ENCODE measurements at regions not wholly inside any gene's neighbourhood (a gene's known extent, or its start where the extent isn't known, plus 50 kb on each side); places are given as distances from the start of the nearest gene placed in this dataset.
"Not testable (repeated sequence)": the region's sequence is repeated elsewhere in the genome, so short reads cannot be mapped to it uniquely, and the experiment has no call there.

DNA sequence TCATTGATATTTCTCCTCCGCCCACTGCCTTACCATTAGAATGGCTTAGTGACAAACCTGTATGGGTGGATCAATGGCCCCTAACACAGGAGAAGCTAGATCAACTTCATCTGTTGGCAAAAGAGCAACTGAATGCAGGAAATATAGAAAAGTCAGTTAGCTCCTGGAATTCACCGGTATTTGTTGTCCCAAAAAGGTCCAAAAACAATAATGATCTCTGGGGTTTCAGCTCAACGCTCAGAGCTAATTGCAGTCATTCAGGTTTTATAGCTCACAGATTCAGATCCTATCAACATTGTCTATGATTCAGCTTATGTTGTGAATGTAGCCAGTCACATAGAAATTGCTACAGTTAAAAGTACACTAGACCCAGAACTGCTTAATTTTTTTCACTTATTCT is 124.0 kb upstream of the ZCCHC13 start:
- no peak for DNase-seq (ENCODE audit: low read depth)

DNA sequence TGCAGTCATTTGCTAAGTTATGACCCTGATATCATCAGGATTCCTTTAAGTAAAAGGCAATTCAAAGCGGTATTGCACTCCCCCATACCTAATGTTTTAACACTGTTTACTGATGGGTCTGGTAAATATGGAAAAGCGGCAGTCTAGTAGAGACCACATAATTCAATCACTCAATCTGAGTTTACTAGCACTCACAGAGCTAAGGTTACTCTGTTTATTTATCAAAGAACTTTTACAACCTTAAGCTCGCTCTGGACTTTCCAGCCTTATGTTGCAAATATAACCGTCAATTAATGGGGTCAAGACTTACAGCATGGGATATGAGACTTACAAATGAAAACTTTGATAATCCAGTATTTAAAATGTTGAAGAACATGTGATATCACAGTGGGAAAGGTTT is 124.5 kb upstream of the ZCCHC13 start:
- no peak for DNase-seq (ENCODE audit: low read depth)

DNA sequence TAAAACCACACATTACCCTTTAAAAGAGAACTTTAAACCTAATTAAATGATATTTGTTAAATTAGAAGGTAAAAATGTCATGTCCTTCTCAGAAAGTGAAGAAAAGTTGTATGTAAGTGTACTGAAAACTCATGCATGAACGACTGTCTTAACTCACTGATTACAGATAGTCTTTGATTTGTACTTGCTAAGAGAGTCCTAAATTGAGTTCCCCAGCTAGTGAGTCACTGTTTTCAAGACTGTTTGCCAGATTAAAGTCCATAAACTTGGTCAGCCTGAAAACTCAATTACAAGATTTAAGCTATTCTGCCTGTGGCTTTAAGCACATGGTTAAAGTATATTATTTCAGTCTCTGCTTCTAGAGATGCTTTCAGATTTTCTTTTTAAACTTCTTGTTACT is 124.9 kb upstream of the ZCCHC13 start:
- DNase-seq (ENCODE audit: low read depth) = no peak

DNA sequence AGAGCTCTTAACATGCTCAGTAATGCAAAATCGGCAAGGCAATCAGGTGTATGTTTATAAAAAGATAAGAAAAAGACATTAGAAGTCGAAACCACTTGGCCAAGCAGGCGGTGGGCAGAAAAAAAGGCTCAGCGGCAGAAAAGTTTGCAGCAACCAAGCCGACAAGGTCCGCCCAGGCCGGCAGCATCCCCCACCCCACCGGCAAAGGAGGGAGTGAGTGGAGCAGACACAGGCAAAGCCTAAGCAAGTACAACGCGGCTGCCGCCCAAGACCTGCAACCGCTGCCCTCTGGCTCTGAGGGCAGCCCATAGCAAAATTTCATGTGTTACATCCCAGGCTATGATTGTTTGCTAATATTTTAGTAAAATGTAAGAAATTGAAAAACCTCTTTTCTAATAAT is 125.4 kb upstream of the ZCCHC13 start:
- DNase-seq (ENCODE audit: low read depth) = no peak

DNA sequence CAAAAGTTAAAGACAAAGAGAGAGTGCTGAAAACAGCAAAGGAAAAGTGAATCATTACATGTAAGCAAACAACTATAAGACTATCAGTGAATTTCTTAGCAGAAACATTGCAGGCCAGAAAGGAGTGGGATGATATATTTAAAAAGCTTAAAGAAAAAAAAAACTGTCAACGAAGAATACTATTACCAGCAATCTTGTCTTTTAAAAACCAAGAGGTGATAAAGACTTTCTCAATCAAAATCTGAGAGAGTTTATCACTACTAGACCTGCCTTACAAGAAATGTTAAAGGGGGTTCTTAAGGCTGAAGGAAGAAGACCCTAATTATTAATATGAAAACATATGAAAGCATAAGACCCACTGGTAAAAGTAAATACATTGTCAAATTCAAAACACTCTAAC is 132.5 kb upstream of the ZCCHC13 start:
- DNase-seq (ENCODE audit: low read depth) = no peak

DNA sequence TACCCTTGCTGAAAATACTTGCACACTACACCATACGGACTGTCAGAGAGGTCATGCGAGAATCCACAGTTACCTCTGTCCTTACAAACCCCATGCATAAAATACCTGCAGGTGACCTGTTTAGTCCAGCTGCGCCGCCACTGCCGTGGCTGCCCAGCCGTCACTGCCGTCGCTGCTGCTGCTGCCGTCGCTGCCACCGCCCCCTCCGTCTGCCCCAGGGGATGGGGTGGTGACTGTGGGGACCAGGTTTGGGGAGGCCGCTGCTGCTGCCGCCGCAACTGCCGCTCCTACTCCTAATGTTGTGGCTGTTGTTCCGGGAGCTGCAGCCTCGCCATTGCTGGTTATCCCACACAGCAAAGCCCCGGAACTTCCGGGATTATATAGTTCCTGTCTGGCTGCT is 141.8 kb upstream of the ZCCHC13 start:
- DNase-seq (ENCODE audit: low read depth) = no peak

DNA sequence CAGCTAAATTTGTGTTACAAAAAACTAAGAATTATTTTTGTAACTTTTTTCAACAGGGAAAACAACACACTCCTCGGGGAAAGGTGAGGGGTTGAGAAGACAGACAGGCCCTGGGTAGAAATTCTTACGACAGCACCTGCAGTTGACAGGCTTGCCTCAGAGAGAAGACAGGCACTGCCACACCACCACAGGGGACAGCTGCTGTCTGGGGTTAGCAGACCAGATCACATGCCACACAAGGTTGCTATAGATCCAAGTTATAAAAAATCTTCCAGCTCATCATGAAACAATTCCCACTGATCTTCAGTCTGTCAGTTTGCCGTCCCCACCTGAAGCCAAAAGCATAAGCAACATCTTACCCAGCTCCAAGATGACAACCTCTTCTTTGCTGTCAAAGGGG is 143.2 kb upstream of the ZCCHC13 start:
- DNase-seq (ENCODE audit: low read depth) = no peak

DNA sequence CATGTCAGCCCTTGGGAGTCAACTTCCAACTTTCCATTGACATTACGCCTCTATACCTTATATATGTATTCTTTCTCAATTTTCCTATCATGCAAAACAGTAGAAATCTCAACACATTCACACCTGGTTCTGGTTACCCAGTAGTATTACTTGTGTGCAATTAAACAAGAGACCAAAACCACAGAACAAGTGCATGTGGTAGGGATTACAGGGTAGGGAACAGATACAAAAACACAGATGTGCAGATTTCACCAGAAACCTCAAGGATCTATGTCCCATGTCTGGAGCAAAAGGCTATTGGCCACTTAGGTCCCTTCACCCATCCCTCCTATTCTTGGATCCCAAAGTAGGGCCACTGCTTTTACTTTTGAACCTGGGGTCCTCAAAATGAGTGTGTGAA is 143.6 kb upstream of the ZCCHC13 start:
- DNase-seq (ENCODE audit: low read depth) = no peak

DNA sequence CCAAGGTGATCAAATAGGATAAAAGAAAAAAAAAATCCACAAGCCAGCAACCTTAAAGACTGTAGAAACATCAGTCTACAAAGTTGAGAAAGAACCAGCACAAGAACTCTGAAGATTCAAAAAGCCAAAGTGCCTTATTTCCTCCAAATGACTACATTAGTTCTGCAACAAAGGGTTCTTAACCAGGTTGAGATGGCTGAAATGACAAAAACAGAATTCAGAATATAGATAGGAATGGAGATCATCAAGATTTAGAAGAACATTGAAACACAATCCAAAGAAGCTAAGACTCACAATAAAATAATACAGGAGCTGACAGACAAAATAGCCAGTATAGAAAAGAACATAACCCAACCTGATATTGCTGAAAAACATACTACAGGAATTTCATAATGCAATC is 156.5 kb upstream of the ZCCHC13 start:
- no peak for DNase-seq (ENCODE audit: low read depth)

DNA sequence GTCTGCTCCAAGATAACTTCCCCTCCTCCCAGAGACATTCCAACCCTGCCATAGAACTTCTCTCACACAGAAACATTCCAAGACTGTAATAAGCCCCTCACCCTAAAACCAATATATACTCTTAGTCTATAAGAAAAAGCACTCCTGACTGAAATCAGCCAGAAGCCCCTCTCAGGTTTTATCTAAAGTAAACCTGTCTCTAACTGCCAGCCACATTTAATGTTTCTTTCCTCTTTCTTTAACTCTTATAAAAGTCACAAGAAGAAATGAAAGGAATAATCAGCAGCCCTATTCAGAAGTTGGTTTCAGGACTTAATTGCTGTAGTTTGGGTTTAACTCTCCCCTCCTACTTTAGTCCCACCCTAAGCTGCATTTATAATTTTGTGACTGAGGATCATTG is 165.0 kb upstream of the ZCCHC13 start:
- DNase-seq (ENCODE audit: low read depth) = no peak

DNA sequence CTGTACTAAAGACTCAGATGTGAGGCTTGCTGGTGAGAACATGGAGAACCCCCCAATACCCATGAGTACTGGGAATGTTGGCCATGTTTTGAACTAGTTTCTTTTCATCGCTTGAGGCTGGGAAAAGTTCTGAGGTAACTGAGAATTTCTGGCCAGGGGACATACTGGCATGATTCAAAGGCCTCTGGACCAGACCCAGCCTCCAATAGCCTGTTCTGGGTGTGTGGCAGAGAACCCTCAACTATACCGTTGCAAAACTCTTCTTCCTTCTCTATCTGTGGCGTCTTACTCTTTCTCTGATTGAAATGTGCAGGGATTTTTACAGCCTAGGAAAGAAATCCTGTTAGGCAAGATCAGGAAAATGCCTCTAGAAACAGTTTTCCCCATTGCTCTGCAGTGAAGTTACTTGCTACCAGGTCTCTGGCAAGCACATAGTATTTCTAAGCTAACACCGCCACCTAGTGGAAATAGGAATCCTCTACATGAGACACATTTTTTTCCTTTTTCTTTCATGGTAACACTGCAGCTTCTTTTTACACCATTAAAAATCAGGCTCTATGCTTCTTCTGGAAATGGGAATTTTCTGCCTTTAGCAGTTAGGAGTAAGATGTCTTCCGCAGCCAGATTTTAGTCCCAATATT is 170.7 kb upstream of the ZCCHC13 start:
- no peak for DNase-seq (ENCODE audit: low read depth)

DNA sequence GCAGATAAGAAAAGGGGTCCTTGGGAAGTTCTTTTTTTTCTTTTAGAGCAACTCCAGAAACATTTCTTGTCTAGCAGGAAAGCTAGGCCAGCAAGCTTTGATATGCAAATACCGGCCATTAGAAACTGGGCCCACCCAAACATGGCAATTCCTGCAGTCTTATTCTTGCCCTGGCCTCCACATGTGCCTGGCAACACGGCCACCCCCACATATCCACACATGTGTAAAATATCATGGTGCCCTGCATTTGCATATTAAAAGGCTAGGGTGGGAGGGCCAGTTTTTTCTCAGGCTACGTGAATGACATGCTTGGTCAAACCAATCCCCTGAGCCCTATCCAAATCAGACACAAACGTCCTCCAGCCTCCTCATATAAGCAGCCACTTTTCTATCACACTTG is 171.7 kb upstream of the ZCCHC13 start:
- DNase-seq (ENCODE audit: low read depth) = no peak

DNA sequence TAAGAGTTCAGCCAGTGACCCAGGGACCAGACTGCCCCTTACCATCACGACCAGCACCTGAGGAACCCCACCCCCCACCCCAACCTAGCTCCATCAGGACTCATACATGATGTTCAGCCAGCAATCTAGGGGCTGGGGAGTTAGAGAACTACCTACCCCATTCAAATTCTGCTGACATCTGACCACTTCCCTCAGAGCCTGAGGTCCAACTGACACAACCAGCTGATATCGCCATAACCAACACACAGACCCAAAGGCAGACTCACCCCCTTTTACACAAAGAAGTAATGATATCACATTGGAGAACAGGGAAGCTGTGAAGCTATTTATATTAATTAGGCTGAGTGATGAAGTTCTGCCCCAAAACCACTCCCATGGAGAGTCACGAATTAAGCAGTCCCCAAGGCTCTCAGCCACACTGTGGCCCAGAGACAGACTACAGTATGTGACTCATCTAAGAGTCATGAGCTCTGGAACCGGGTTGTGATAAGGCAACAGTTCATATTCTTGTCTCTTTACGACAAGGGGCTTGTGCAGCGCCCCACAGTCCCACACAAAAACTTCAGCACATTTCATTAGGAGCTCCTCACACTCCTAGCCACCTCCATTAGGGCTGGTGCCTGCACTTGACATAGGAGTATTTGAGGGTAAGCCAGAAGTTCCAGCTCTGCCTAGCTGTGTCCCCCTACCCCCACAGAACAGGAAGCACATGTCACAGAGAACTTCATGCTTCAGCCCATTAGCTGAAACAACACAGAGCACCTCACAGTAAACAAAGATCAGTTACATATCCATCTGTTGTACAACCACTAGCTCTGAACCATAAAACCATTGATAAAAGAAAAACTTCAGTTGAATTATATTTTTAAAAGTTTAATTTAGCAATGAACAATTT is 184.7 kb upstream of the ZCCHC13 start:
- DNase-seq (ENCODE audit: low read depth) = no peak

DNA sequence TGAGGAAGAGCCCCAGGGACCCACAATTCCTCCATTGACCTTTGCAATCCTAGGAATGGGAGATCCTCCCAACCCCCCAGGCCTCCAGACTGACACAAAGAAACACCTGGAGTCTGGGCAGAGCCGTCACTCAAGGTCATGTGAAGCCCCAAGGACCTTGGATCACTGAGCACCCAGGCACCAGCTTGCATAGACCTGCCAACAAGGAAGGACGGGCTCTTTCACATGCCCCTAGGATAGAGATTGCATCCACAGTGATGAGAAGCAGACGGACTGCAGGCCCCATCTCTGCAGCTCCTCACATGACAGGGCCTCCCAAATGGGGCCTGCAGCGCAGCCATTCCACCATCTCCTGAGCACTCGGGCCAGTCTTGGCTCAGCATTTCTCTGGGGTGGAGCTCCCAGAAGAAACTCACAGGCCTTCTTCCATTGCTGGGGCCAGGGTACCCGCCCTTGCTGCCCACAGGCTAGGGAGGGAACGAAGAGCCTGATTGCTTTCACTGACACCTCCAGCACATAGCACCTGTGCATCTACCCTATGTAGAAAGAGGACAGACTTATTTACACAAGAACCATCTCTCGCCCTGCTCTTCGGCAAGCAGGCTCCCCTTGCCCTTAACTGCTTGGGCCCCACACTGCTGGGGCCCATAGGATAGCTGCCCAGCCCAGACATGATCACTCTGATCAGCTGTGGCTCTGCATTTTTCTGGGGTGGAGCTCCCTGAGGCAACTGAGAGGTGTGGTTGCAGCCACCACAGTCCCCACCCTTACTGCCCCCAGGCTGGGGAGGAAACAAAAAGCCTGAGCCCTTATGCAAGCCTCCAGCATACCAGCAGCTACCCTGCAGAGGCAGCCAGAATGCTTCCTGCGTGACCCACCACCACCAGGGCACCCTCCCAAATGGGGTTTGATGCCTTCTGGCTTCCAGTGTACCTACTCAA is 185.7 kb upstream of the ZCCHC13 start:
- DNase-seq (ENCODE audit: low read depth) = no peak

DNA sequence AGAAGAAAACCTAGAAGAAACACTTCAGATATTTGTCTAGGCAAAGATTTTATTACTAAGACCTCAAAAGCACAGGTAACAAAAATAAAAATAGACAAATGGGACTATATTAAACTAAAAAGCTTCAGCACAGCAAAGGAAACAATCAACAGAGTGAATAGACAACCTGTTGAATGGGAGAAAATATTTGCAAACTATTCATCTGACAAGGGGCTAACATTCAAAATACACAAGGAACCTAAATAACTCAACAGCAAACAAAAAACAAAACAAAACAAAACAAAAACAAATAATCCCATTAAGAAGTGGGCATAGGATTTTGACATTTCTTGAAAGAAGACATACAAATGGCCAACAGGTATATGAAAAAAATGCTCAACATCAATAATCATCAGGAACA is 192.7 kb upstream of the ZCCHC13 start:
- DNase-seq (ENCODE audit: low read depth) = no peak

DNA sequence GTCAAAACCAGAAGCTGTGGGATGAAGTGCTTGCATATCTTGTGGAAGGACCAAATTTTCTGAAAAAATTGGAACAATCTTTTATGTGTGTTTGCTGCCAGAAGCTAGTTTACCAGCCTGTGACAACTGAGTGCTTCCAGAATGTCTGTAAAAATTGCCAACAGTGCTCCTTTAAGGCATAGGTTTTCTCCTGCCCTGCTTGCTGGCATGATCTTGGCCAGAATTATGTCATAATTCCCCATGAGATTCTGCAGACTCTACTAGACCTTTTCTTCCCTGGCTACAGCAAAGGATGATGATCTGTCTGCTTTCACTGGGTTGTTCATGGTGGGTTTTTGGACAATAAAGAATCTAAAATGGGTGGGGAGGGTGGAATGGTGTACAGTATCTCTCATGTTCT is 196.3 kb upstream of the ZCCHC13 start:
- DNase-seq (ENCODE audit: low read depth) = no peak

DNA sequence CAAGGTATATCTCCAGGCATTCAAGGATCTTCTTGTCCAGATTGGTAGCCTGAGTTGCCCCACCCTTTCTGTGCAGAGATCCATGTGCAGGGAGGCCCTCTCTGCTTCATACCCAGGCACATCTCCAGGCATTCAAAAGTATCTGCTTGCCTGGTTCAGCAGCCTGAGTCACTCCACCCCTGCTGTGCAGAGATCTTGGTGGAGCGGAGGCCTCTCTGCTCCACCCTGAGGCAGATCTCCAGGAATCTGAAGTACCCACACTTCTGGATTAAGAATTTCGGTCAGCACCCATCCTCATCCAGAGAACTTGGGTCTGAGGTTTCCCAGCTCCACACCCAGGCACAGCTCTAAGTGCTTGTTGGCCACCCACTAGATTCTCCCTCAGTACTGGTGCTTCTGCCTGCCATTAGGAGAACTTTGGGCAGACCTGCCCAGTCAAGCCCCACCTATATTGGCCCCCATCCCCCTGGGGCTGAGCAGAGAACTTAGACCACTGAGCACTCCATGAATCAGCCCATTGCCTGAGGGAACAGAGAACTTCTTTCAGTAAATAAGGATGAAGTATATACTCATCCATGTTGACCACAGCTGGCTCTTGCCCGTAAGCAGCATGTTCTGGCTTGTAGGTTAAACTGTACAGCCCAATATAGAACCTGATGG is 199.5 kb upstream of the ZCCHC13 start:
- no peak for DNase-seq (ENCODE audit: low read depth)

DNA sequence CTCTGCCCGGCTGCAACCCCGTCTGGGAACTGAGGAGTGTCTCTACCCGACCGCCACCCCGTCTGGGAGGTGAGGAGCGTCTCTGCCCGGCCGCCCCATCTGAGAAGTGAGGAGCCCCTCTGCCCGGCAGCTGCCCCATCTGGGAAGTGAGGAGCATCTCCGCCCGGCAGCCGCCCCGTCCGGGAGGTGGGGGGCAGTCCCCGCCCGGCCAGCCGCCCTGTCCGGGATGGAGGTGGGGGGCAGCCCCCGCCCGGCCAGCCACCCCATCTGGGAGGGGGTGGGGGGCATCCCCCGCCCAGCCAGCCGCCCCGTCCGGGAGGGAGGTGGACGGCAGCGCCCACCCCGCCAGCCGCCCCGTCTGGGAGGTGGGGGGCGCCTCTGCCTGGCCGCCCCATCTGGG is 205.6 kb upstream of the ZCCHC13 start:
- DNase-seq (ENCODE audit: low read depth) = not testable (repeated sequence)

DNA sequence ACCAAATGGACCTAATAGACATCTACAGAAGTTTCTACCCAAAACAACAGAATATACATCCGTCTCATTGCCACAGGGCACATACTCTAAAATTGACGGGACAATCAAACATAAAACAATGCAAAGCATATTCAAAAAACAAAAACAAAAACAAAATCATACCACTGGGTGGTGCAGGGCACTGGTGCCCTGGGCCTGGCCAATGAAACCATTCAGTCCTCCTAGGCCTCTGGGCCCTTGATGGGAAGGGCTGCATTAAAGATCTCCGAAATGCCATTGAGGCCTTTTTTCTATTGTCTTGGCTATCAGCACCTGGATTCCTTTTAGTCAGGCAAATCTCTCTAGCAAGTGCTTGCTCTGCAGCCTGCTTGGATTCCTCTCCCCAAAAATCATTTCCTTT is 213.9 kb upstream of the ZCCHC13 start:
- no peak for DNase-seq (ENCODE audit: low read depth)

DNA sequence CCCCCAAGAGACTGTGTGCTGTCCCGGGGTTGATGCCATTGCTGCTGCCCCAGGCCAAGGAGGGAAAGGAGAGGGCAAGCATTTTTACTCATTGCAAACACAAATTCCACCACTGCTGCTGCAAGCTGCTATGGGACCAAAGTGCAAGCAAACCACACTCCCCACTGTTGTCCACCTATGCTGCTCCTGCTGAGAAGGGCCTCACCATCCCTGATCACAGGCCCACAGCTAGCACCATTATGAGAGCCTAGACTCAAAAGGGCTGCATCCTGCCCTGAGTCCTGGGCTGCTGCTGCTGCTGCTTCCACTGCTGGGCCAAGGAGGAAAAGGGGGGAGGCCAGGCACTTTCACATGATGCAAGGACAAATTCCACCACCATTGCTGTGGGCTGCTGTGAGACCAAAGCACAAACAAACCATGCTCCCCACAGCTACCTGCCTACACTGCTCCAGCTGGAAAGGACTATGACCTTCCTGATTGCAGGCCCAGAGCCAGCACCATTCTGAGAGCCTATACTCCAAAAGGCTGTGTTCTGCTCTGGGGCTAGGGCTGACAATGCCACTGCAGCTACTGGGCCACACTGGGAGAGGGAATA is 218.2 kb upstream of the ZCCHC13 start:
- DNase-seq (ENCODE audit: low read depth) = no peak

DNA sequence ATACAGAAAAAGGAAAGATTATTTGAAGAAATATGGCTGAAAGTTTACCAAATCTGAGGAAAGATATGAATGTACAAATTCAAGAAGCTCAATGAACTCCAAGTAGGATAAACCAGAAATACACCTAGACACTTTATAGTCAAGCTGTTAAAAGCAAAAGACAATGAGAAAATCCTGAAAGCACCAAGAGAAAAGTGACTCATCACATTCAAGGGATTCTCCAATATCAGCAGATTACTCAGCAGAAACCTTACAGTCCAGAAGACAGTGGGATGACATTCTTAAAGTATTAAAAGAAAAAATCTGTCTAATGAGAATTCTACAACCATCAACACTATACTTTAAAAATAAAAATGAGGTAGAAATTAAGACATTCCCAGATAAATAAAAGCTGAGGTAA is 223.8 kb upstream of the ZCCHC13 start:
- no peak for DNase-seq (ENCODE audit: low read depth)

Measured in stimulated activated CD8-positive, alpha-beta memory T cell treated with anti-CD3 and anti-CD28 coated beads, Interleukin-15, amount 100 ng/mL, for 1 hour (primary cell).